Neural cell (in vitro differentiated cells): ENCODE measurements at regions not wholly inside any gene's neighbourhood (a gene's known extent, or its start where the extent isn't known, plus 50 kb on each side); places are given as distances from the start of the nearest gene placed in this dataset.

Experiments used
- H2AFZ ChIP-seq: fragments of 200-600, 300-800 bp; sonication (generic), shearing (Covaris generic); 2 replicates; pipeline ENCODE4 v1.6.0; 2014; ENCODE audit warnings: low read depth, mild to moderate bottlenecking, antibody characterized with exemption, low read length, moderate library complexity
- H3F3A ChIP-seq: fragments of 200-600 bp; shearing (Covaris generic); 2 replicates; pipeline ENCODE4 v1.6.1; 2016; ENCODE audit warnings: mild to moderate bottlenecking, moderate library complexity, mixed read lengths, antibody characterized with exemption, low read length; ENCODE audit not compliant: insufficient read depth, poor library complexity, severe bottlenecking
- H3K27ac ChIP-seq: fragments of 200-600, 300-800 bp; sonication (generic), shearing (Covaris generic); 2 replicates; pipeline ENCODE4 v1.5.1; 2014; ENCODE audit warnings: mild to moderate bottlenecking, low read length, moderate library complexity
- H3K27me3 ChIP-seq: fragments of 300-800, 200-600 bp; sonication (generic), shearing (Covaris generic); 2 replicates; pipeline ENCODE4 v1.6.0; 2014; ENCODE audit warnings: mild to moderate bottlenecking, low read depth, low read length, moderate library complexity; ENCODE audit not compliant: insufficient read depth
- H3K36me3 ChIP-seq: fragments of 300-800, 200-600 bp; sonication (generic), shearing (Covaris generic); 2 replicates; pipeline ENCODE4 v1.5.1; 2014; ENCODE audit warnings: mild to moderate bottlenecking, antibody characterized with exemption, low read length, moderate library complexity; ENCODE audit not compliant: insufficient read depth
- H3K4me2 ChIP-seq: fragments of 300-800, 200-600 bp; sonication (generic), shearing (Covaris generic); 2 replicates; pipeline ENCODE4 v1.6.0; 2014; ENCODE audit warnings: mild to moderate bottlenecking, low read length
- H3K4me3 ChIP-seq: fragments of 300-800, 200-600 bp; sonication (generic), shearing (Covaris generic); 2 replicates; pipeline ENCODE4 v1.5.1; 2014; ENCODE audit warnings: mild to moderate bottlenecking, low read length, moderate library complexity
- H3K79me2 ChIP-seq: fragments of 200-600 bp; shearing (Covaris generic); replicated peaks from 2 replicates; pipeline ENCODE4 v1.6.0; 2014; ENCODE audit warnings: mild to moderate bottlenecking, low read length, moderate library complexity; ENCODE audit not compliant: insufficient read depth
- H3K9ac ChIP-seq: fragments of 300-800, 200-600 bp; sonication (generic), shearing (Covaris generic); 2 replicates; pipeline ENCODE4 v1.6.1; 2016; ENCODE audit warnings: mild to moderate bottlenecking, low read length, mixed read lengths
- H3K9me2 ChIP-seq: fragments of 200-600 bp; shearing (Covaris generic); 2 replicates; pipeline ENCODE4 v1.6.1; 2016; ENCODE audit warnings: mild to moderate bottlenecking, low read length, mixed read lengths; ENCODE audit not compliant: insufficient read depth
- H3K9me3 ChIP-seq: fragments of 200-600, 300-800 bp; sonication (generic), shearing (Covaris generic); 2 replicates; pipeline ENCODE4 v1.6.1; 2016; ENCODE audit warnings: mild to moderate bottlenecking, mixed run types, low read length, moderate library complexity, mixed read lengths
- H4K20me1 ChIP-seq: fragments of 200-600 bp; shearing (Covaris generic); 2 replicates; pipeline ENCODE4 v1.6.1; 2016; ENCODE audit warnings: mild to moderate bottlenecking, mixed run types; ENCODE audit not compliant: insufficient read depth
- CTCF ChIP-seq: fragments of 450-650 bp; IDR thresholded peaks from 2 replicates; pipeline ENCODE4 v1.5.1; 2014; ENCODE audit warnings: antibody characterized with exemption, mild to moderate bottlenecking, moderate library complexity; ENCODE audit not compliant: poor library complexity, severe bottlenecking
- EP300 ChIP-seq: fragments of 450-650 bp; conservative IDR thresholded peaks from 2 replicates; pipeline ENCODE4 v1.6.1; 2014; ENCODE audit warnings: antibody characterized with exemption, mild to moderate bottlenecking, moderate library complexity; ENCODE audit not compliant: poor library complexity, severe bottlenecking
- EZH2 ChIP-seq: fragments of 200-600, 300-800 bp; shearing (Covaris generic), sonication (generic); IDR thresholded peaks from 2 replicates; pipeline ENCODE4 v1.6.1; 2014; ENCODE audit warnings: antibody characterized with exemption, low read length, borderline replicate concordance, mild to moderate bottlenecking; ENCODE audit not compliant: insufficient read depth, poor library complexity, severe bottlenecking
- MXI1 ChIP-seq: fragments of 450-650 bp; conservative IDR thresholded peaks from 2 replicates; pipeline ENCODE4 v1.6.1; 2014; ENCODE audit warnings: antibody characterized with exemption, mild to moderate bottlenecking; ENCODE audit not compliant: poor library complexity, severe bottlenecking
- POLR2AphosphoS5 ChIP-seq: IDR thresholded peaks from 2 replicates; pipeline ENCODE4 v1.6.1; 2012
- RAD21 ChIP-seq: fragments of 450-650 bp; conservative IDR thresholded peaks from 2 replicates; pipeline ENCODE4 v1.6.1; 2014; ENCODE audit warnings: antibody characterized with exemption, mild to moderate bottlenecking, moderate library complexity
- SMC3 ChIP-seq: fragments of 450-650 bp; conservative IDR thresholded peaks from 2 replicates; pipeline ENCODE4 v1.6.1; 2014; ENCODE audit warnings: antibody characterized with exemption, mild to moderate bottlenecking, moderate library complexity; ENCODE audit not compliant: poor library complexity
- TAF1 ChIP-seq: IDR thresholded peaks from 2 replicates; pipeline ENCODE4 v1.6.1; 2012; ENCODE audit warnings: low read depth
- TF ChIP-seq, protein P1 (sequence below): IDR thresholded peaks from 2 replicates; pipeline ENCODE4 v1.6.1; 2012; ENCODE audit warnings: borderline replicate concordance

- Histone ChIP-seq H3K9me3 (no peaks in the 10 kb centered on the region), H3K27me3 (no peaks in the 10 kb centered on the region), H3K4me2 (no peak overlapping the region), H3K27ac (no peak overlapping the region), H4K20me1 (no peaks in the 10 kb centered on the region), H2AFZ (no peak overlapping the region), H3K9me2 (no peaks in the 10 kb centered on the region), H3K9ac (no peak overlapping the region), H3K4me3 (no peak overlapping the region), H3K79me2 (no peaks in the 10 kb centered on the region), H3F3A (peaks cover 7% of the 10 kb centered on the region), H3K36me3 (no peaks in the 10 kb centered on the region)
- TF ChIP-seq TAF1 (no peak), RAD21 (no peak), CTCF (no peak), SMC3 (no peak)
These were observed 77.5 kb downstream of the RPLP1 start for GRCh38 chr15:69529961-69530633.

- no peaks in the 10 kb centered on the region for H3K9me3 ChIP-seq
- peaks cover 7% of the 10 kb centered on the region for H3F3A ChIP-seq
- no peaks in the 10 kb centered on the region for H4K20me1 ChIP-seq
- no peak for TF ChIP-seq MXI1
- TF ChIP-seq POLR2AphosphoS5, result no peak
- TF ChIP-seq EZH2, result no peak
- TF ChIP-seq, protein P1, sequence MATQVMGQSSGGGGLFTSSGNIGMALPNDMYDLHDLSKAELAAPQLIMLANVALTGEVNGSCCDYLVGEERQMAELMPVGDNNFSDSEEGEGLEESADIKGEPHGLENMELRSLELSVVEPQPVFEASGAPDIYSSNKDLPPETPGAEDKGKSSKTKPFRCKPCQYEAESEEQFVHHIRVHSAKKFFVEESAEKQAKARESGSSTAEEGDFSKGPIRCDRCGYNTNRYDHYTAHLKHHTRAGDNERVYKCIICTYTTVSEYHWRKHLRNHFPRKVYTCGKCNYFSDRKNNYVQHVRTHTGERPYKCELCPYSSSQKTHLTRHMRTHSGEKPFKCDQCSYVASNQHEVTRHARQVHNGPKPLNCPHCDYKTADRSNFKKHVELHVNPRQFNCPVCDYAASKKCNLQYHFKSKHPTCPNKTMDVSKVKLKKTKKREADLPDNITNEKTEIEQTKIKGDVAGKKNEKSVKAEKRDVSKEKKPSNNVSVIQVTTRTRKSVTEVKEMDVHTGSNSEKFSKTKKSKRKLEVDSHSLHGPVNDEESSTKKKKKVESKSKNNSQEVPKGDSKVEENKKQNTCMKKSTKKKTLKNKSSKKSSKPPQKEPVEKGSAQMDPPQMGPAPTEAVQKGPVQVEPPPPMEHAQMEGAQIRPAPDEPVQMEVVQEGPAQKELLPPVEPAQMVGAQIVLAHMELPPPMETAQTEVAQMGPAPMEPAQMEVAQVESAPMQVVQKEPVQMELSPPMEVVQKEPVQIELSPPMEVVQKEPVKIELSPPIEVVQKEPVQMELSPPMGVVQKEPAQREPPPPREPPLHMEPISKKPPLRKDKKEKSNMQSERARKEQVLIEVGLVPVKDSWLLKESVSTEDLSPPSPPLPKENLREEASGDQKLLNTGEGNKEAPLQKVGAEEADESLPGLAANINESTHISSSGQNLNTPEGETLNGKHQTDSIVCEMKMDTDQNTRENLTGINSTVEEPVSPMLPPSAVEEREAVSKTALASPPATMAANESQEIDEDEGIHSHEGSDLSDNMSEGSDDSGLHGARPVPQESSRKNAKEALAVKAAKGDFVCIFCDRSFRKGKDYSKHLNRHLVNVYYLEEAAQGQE, result no peak
- no peak for TF ChIP-seq SMC3
- TF ChIP-seq TAF1, result no peak
- TF ChIP-seq EP300, result no peak
- no peak for TF ChIP-seq CTCF
- TF ChIP-seq RAD21, result no peak
- no peak overlapping the region for H3K9ac ChIP-seq
- H3K9me2 ChIP-seq, result no peaks in the 10 kb centered on the region
- no peaks in the 10 kb centered on the region for H3K27me3 ChIP-seq
- peak overlapping the region; percentile 33 for H3K4me3 ChIP-seq
- no peaks in the 10 kb centered on the region for H3K79me2 ChIP-seq
- no peak overlapping the region for H3K27ac ChIP-seq
- no peak overlapping the region for H2AFZ ChIP-seq
- H3K4me2 ChIP-seq, result no peak overlapping the region
- no peaks in the 10 kb centered on the region for H3K36me3 ChIP-seq
These were observed 78.5 kb downstream of the RPLP1 start for GRCh38 chr15:69530991-69531664.
